Hepatocyte (in vitro differentiated cells): ENCODE measurements at regions not wholly inside any gene's neighbourhood (a gene's known extent, or its start where the extent isn't known, plus 50 kb on each side); places are given as distances from the start of the nearest gene placed in this dataset.

Experiments
- DNase-seq: peaks from one replicate; pipeline ENCODE4 v3.0.0-alpha.2; 2016; ENCODE audit warnings: low spot score
- H2AFZ ChIP-seq: fragments of 200-600 bp; sonication (generic); 2 replicates; pipeline ENCODE4 v1.6.0; 2016; ENCODE audit warnings: antibody characterized with exemption, mild to moderate bottlenecking
- H3K27ac ChIP-seq: fragments of 200-600 bp; sonication (generic); 2 replicates; pipeline ENCODE4 v1.5.1; 2016; ENCODE audit warnings: mild to moderate bottlenecking
- H3K27me3 ChIP-seq: fragments of 200-600 bp; sonication (generic); 2 replicates; pipeline ENCODE4 v1.6.1; 2016
- H3K36me3 ChIP-seq: fragments of 200-600 bp; sonication (generic); replicated peaks from 2 replicates; pipeline ENCODE4 v1.5.1; 2016; ENCODE audit warnings: low read depth; ENCODE audit not compliant: insufficient read depth
- H3K4me1 ChIP-seq: fragments of 200-600 bp; sonication (generic); 2 replicates; pipeline ENCODE4 v1.5.1; 2016; ENCODE audit warnings: mild to moderate bottlenecking, moderate library complexity; ENCODE audit not compliant: insufficient read depth
- H3K4me2 ChIP-seq: fragments of 200-600 bp; sonication (generic); 2 replicates; pipeline ENCODE4 v1.6.0; 2016
- H3K4me3 ChIP-seq: fragments of 200-600 bp; sonication (generic); 2 replicates; pipeline ENCODE4 v1.5.1; 2016; ENCODE audit warnings: mild to moderate bottlenecking
- H3K79me2 ChIP-seq: fragments of 200-600 bp; sonication (generic); 2 replicates; pipeline ENCODE4 v1.6.0; 2017; ENCODE audit warnings: mild to moderate bottlenecking
- H3K9me2 ChIP-seq: fragments of 200-600 bp; sonication (generic); replicated peaks from 2 replicates; pipeline ENCODE4 v1.6.0; 2017; ENCODE audit warnings: mild to moderate bottlenecking; ENCODE audit not compliant: insufficient read depth
- H3K9me3 ChIP-seq: fragments of 200-600 bp; sonication (generic); 2 replicates; pipeline ENCODE4 v1.5.1; 2016; ENCODE audit warnings: low read depth, mild to moderate bottlenecking
- H4K20me1 ChIP-seq: fragments of 200-600 bp; sonication (generic); 2 replicates; pipeline ENCODE4 v1.6.0; 2016; ENCODE audit warnings: mild to moderate bottlenecking; ENCODE audit not compliant: insufficient read depth, poor library complexity, severe bottlenecking
- CTCF ChIP-seq: fragments of 200-600 bp; sonication (generic); IDR thresholded peaks from 2 replicates; pipeline ENCODE4 v1.5.1; 2016; ENCODE audit warnings: antibody characterized with exemption, mild to moderate bottlenecking; ENCODE audit not compliant: poor library complexity
- EZH2 ChIP-seq: fragments of 200-600 bp; sonication (generic); IDR thresholded peaks from 2 replicates; pipeline ENCODE4 v1.6.1; 2016; ENCODE audit warnings: antibody characterized with exemption, mild to moderate bottlenecking, borderline replicate concordance
- EZH2phosphoT487 ChIP-seq: fragments of 200-600 bp; sonication (generic); IDR thresholded peaks from one replicate; pipeline ENCODE4 v1.6.1; 2018; ENCODE audit warnings: antibody characterized with exemption, mild to moderate bottlenecking, low read depth, moderate library complexity; ENCODE audit not compliant: unreplicated experiment, severe bottlenecking
- WGBS: methylation state at CpG from one replicate; pipeline ENCODE4 v1.1.6; 2016; ENCODE audit warnings: low lambda C conversion rate; ENCODE audit errors: missing lambda C conversion rate; 5-methylcytosine and 5-hydroxymethylcytosine counted together

DNA sequence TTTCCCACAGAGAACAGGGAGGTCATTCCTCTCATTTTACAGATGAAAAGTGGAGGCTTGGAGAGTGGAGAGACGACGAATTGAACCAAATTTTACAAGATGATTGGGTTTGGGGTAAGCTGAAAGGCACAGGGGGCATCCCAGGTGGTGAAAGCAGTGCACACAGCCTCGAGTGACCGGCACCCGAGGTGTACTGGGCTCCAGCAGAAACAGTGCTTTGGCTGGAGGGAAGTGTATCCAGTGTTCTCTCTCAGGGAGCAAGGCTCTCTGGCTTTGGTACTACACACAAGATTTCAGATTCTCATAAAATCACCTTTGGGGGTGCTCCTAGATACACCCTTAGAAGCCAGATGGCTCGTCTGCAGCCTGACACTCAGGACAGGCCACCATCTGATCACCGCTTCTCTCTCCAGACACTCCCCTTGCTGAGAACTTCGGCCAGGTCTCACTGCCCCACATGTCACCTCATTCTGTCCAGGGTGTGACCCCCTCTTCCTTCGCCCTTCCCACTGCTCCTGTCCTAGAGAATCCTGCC is 339.6 kb downstream of the CYRIA start:
- no peak for DNase-seq
- Histone ChIP-seq H3K4me3 (no peak overlapping the region), H3K4me2 (no peak overlapping the region), H3K4me1 (peaks cover 32% of the 10 kb centered on the region), H4K20me1 (no peaks in the 10 kb centered on the region), H2AFZ (no peak overlapping the region), H3K79me2 (no peaks in the 10 kb centered on the region), H3K27ac (no peak overlapping the region), H3K9me2 (no peaks in the 10 kb centered on the region), H3K36me3 (no peaks in the 10 kb centered on the region), H3K9me3 (no peaks in the 10 kb centered on the region), H3K27me3 (no peaks in the 10 kb centered on the region)
- 88% methylated on average over 9 of the region's 9 CpGs for WGBS
- TF ChIP-seq CTCF (no peak), EZH2 (no peak), EZH2phosphoT487 (no peak)

DNA sequence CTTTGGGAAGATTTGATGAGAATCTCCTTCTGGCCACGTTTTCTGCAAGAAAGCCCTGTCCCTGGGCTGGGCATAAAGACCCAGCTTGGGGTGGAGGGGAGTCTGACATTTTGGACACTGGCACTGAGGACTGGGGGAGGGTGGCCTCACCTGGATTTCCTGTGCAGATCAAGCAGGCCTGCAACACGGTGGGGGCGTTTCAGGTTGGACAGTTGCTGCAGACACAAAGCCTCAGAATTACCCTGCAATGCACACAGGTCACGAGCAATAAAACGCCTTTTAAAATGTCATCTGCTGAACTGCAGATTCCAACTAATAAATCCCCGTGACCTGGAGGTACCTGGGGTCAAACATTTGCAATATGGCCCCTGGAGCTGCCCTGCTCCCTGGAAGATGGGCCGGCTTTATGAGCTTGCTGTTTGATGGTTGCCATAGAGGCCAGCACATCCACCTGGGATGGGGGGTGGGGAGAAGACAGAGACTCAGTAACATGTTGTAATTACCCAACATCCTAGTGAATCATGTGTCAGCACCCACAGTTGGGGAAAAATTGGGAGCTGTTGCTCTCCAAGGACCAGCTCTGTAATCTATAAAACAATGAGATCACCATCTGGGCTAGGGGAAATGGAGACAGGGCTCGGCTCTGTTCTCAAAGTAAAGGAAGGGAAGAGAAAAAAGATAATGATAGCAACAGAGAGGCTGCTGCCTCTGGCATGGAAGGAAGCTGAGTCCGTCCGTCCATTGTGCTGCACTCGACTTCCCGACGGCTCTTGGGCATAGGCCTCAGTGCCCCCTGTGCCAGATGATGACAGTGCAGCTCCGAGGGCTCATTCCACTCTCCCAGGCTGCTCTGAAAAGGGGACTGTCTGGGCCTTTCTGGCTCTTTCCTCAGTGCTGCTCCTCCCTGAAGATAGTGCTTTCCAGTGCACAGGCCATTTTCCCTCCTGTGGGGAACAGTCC is 340.3 kb downstream of the CYRIA start:
- TF ChIP-seq EZH2phosphoT487 = no peak
- TF ChIP-seq EZH2 = no peak
- TF ChIP-seq CTCF = no peak
- Histone ChIP-seq H3K4me2 (no peak overlapping the region), H3K9me3 (no peaks in the 10 kb centered on the region), H3K27me3 (no peaks in the 10 kb centered on the region), H2AFZ (no peak overlapping the region), H3K27ac (no peak overlapping the region), H3K4me1 (peaks cover 25% of the 10 kb centered on the region), H3K4me3 (no peak overlapping the region), H3K79me2 (no peaks in the 10 kb centered on the region), H3K9me2 (no peaks in the 10 kb centered on the region), H3K36me3 (no peaks in the 10 kb centered on the region), H4K20me1 (no peaks in the 10 kb centered on the region)
- DNase-seq = peak; percentile 42
- WGBS = 63% methylated on average over 14 of the region's 14 CpGs

- no peak overlapping the region for H2AFZ ChIP-seq
- no peaks in the 10 kb centered on the region for H3K27me3 ChIP-seq
- no peak overlapping the region for H3K4me2 ChIP-seq
- H3K79me2 ChIP-seq = no peaks in the 10 kb centered on the region
- no peak overlapping the region for H3K27ac ChIP-seq
- H3K9me2 ChIP-seq = no peaks in the 10 kb centered on the region
- TF ChIP-seq EZH2phosphoT487 (no peak), EZH2 (no peak), CTCF (no peak)
- H3K9me3 ChIP-seq = no peaks in the 10 kb centered on the region
- H4K20me1 ChIP-seq = no peaks in the 10 kb centered on the region
- peaks cover 23% of the 10 kb centered on the region for H3K4me1 ChIP-seq
- no peak for DNase-seq
- H3K4me3 ChIP-seq = no peak overlapping the region
- no peaks in the 10 kb centered on the region for H3K36me3 ChIP-seq
Observed at GRCh38 chr2:16324544-16324937, 341.1 kb downstream of the CYRIA start.
